MG63 (cell line): ENCODE measurements at regions not wholly inside any gene's neighbourhood (a gene's known extent, or its start where the extent isn't known, plus 50 kb on each side); places are given as distances from the start of the nearest gene placed in this dataset.
A peak's percentile ranks its signal among the peaks of the same experiment; 100 is the strongest.
"Not testable (repeated sequence)": the region's sequence is repeated elsewhere in the genome, so short reads cannot be mapped to it uniquely, and the experiment has no call there.

ENCODE experiments used
- DNase-seq: peaks from one replicate; pipeline ENCODE4 v3.0.0-alpha.2; 2020
- H3K27me3 ChIP-seq: fragments of 250-450 bp; sonication (Bioruptor Pico); 2 replicates; pipeline ENCODE4 v1.5.1; 2020; ENCODE audit warnings: mild to moderate bottlenecking, moderate library complexity
- H3K36me3 ChIP-seq: fragments of 250-450 bp; sonication (Bioruptor Pico); 2 replicates; pipeline ENCODE4 v1.5.1; 2020; ENCODE audit warnings: mild to moderate bottlenecking, moderate library complexity
- H3K4me3 ChIP-seq: fragments of 250-450 bp; sonication (Bioruptor Pico); 2 replicates; pipeline ENCODE4 v1.5.1; 2020; ENCODE audit warnings: mild to moderate bottlenecking, moderate library complexity
- H3K9me3 ChIP-seq: fragments of 250-450 bp; sonication (Bioruptor Pico); 2 replicates; pipeline ENCODE4 v1.5.1; 2020; ENCODE audit warnings: mild to moderate bottlenecking, moderate library complexity

- H3K4me3 ChIP-seq, result no peak overlapping the region
Measured at GRCh38 chr12:23359975-23360701, 589.3 kb downstream of the SOX5 start.

DNA sequence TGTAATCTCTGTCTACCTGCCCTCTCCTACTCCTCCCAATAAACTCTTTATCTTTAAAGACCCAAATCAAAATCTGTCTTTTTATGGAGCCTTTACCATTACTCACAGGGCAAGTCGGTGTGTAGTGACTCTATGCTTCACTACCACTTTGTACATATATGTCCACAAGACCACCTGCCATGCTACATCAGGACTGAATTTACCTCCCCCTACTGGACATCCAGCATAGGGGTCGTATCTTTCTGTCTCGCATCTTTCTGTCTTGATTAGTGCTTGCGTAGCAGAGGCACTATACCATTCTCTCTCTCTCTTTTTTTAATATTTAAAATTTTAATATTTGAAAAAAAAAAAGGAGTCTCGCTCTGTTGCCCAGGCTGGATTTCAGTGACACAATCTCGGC, 587.5 kb downstream of the SOX5 start:
- Histone ChIP-seq H3K36me3 (no peaks in the 10 kb centered on the region), H3K9me3 (no peaks in the 10 kb centered on the region; the same call in 1 of the 2 replicates)
- no peak for DNase-seq

More at GRCh38 chr12:23359975-23360701, 589.3 kb downstream of the SOX5 start:
- no peak for DNase-seq
- no peaks in the 10 kb centered on the region for H3K27me3 ChIP-seq
- no peaks in the 10 kb centered on the region for H3K36me3 ChIP-seq
- no peaks in the 10 kb centered on the region; the same call in 1 of the 2 replicates for H3K9me3 ChIP-seq

GRCh38 chr12:23368590-23368989, 580.9 kb downstream of the SOX5 start:
- DNase-seq, result no peak
- H3K36me3 ChIP-seq, result no peaks in the 10 kb centered on the region
- H3K4me3 ChIP-seq, result no peak overlapping the region
- no peaks in the 10 kb centered on the region for H3K27me3 ChIP-seq
- no peaks in the 10 kb centered on the region; the same call in 1 of the 2 replicates for H3K9me3 ChIP-seq

More for the DNA sequence above, 587.5 kb downstream of the SOX5 start:
- no peak overlapping the region for H3K4me3 ChIP-seq
- no peaks in the 10 kb centered on the region for H3K27me3 ChIP-seq

DNA sequence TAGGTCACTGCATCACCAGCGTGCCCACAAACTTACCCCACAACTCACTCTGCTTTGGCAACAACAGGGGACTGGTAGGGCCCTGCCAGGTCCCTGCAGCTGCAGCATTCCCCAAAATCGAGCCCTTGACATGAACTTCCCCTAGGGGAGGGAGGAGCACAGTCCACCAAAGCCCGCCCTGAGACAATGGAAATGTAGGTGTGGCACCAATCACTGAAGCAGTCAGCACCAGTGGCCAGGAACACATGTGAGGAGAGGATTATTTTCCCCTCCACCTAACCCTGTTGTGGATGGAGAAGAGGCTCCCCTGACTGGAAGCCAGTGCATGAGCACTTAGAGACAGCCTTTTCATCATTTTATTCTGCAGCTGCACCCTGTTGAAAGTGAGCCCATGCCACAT, 573.8 kb downstream of the SOX5 start:
- Histone ChIP-seq H3K36me3 (no peaks in the 10 kb centered on the region), H3K27me3 (no peaks in the 10 kb centered on the region), H3K4me3 (no peak overlapping the region), H3K9me3 (peaks cover 2% of the 10 kb centered on the region; the same call in 1 of the 2 replicates)
- DNase-seq, result no peak

- DNase-seq, result no peak
- H3K36me3 ChIP-seq, result no peaks in the 10 kb centered on the region
- H3K9me3 ChIP-seq, result peaks cover 2% of the 10 kb centered on the region; the same call in 1 of the 2 replicates
- H3K27me3 ChIP-seq, result no peaks in the 10 kb centered on the region
- no peak overlapping the region for H3K4me3 ChIP-seq
Measured at GRCh38 chr12:23376238-23376637, 573.2 kb downstream of the SOX5 start.

GRCh38 chr12:23380419-23381100, 568.9 kb downstream of the SOX5 start:
- H3K27me3 ChIP-seq, result no peaks in the 10 kb centered on the region
- H3K36me3 ChIP-seq, result no peaks in the 10 kb centered on the region
- no peak overlapping the region for H3K4me3 ChIP-seq
- DNase-seq, result no peak
- H3K9me3 ChIP-seq, result peaks cover 2% of the 10 kb centered on the region; the same call in 1 of the 2 replicates

- H3K36me3 ChIP-seq, H3K4me3 ChIP-seq, DNase-seq, H3K9me3 ChIP-seq, H3K27me3 ChIP-seq: not testable (repeated sequence)
Measured at GRCh38 chr12:23388898-23389297, 560.6 kb downstream of the SOX5 start.

DNA sequence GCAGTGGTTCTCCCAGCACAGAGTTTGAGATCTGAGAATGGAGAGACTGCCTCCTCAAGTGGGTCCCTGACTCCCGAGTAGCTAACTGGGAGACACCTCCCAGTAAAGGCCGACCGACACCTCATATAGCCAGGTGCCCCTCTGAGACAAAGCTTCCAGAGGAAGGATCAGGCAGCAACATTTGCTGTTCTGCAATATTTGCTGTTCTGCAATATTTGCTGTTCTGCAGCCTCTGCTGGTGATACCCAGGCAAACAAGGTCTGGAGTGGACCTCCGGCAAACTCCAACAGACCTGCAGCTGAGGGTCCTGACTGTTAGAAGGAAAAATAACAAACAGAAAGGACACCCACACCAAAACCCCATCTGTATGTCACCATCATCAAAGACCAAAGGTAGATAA, 560.2 kb downstream of the SOX5 start:
- not testable (repeated sequence) for DNase-seq

GRCh38 chr12:23399402-23399933, 550.0 kb downstream of the SOX5 start:
- Histone ChIP-seq H3K27me3 (no peaks in the 10 kb centered on the region), H3K36me3 (no peaks in the 10 kb centered on the region), H3K9me3 (no peaks in the 10 kb centered on the region), H3K4me3 (no peak overlapping the region)
- DNase-seq, result no peak

More for the DNA sequence above, 560.2 kb downstream of the SOX5 start:
- not testable (repeated sequence) for H3K4me3 ChIP-seq, H3K36me3 ChIP-seq, H3K27me3 ChIP-seq, H3K9me3 ChIP-seq

DNA sequence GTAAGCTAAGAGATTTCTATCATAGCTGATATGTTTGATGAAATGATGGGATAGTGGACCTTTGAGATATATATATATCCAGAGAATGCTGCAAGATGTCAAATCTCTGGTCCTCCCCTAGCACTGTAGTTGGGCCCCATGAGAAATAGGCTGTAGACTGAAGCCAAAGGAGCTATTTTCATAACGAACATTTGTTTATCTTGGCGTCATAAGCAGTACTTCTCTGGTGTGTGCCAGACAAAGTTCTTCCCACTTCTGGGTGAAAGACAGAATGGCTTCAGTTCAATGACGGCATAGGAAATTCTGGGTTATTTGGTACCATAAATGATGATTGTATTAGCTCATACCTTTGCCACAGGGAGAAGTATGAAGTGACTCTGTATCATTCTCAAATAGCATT, 534.3 kb downstream of the SOX5 start:
- no peaks in the 10 kb centered on the region for H3K27me3 ChIP-seq
- H3K4me3 ChIP-seq, result no peak overlapping the region
- no peak for DNase-seq
- no peaks in the 10 kb centered on the region for H3K9me3 ChIP-seq
- no peaks in the 10 kb centered on the region for H3K36me3 ChIP-seq

DNA sequence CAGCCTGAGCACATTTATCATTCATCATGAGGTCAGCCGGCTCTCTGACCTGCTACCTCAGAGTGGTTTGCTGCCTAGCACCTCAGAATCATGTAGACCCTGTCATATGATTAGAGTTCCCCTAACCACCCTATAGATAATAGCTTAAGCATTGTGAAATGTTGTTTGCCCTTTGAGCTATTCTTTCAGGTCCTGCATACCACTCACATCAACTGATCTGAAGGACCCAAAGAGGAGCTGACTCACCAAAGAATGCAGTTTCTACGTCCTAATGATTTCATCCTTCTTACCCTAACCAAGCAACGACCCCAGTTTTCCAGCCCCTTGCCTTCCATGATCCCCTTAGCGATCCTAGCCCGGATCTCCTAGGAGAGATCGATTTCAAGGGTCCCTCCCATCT, 527.9 kb downstream of the SOX5 start:
- no peaks in the 10 kb centered on the region for H3K27me3 ChIP-seq
- no peaks in the 10 kb centered on the region for H3K36me3 ChIP-seq
- H3K9me3 ChIP-seq, result no peaks in the 10 kb centered on the region
- DNase-seq, result no peak
- H3K4me3 ChIP-seq, result no peak overlapping the region

- Histone ChIP-seq H3K4me3 (no peak overlapping the region), H3K9me3 (no peaks in the 10 kb centered on the region), H3K27me3 (no peaks in the 10 kb centered on the region), H3K36me3 (no peaks in the 10 kb centered on the region)
- no peak for DNase-seq
Measured at GRCh38 chr12:23423097-23423687, 526.3 kb downstream of the SOX5 start.

GRCh38 chr12:23423796-23424195, 525.7 kb downstream of the SOX5 start:
- Histone ChIP-seq H3K9me3 (no peaks in the 10 kb centered on the region), H3K27me3 (no peaks in the 10 kb centered on the region), H3K4me3 (no peak overlapping the region), H3K36me3 (no peaks in the 10 kb centered on the region)
- DNase-seq, result no peak

GRCh38 chr12:23424685-23425084, 524.8 kb downstream of the SOX5 start:
- Histone ChIP-seq H3K36me3 (no peaks in the 10 kb centered on the region), H3K4me3 (no peak overlapping the region), H3K27me3 (no peaks in the 10 kb centered on the region), H3K9me3 (no peaks in the 10 kb centered on the region)
- no peak for DNase-seq

- H3K27me3 ChIP-seq, result no peaks in the 10 kb centered on the region
- H3K9me3 ChIP-seq, result no peaks in the 10 kb centered on the region
- no peak overlapping the region for H3K4me3 ChIP-seq
- DNase-seq, result no peak
- H3K36me3 ChIP-seq, result no peaks in the 10 kb centered on the region
Measured at GRCh38 chr12:23426328-23426727, 523.1 kb downstream of the SOX5 start.

GRCh38 chr12:23428758-23429157, 520.7 kb downstream of the SOX5 start:
- H3K36me3 ChIP-seq, result no peaks in the 10 kb centered on the region
- H3K27me3 ChIP-seq, result no peaks in the 10 kb centered on the region
- DNase-seq, result no peak
- no peaks in the 10 kb centered on the region for H3K9me3 ChIP-seq
- H3K4me3 ChIP-seq, result no peak overlapping the region

DNA sequence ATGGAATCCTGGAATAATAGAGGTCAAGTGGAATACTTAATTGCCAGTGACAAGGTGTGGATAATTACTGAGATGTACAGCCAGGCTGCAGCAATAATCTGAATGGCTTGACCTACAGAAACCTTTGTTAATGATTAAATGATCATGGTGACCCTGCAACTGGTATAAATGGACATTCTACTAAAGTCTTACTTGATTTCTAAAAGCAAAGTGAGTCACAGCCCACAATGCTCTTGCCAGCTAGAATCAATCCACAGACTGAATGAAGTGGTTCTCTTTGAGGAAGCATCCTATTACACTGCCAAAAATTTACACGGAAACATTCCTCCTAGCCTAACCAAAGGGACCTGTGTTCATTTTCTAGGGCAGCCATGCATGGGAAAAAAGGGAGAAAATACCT, 518.5 kb downstream of the SOX5 start:
- DNase-seq, result peak; percentile 6
- Histone ChIP-seq H3K9me3 (no peaks in the 10 kb centered on the region), H3K36me3 (no peaks in the 10 kb centered on the region), H3K4me3 (no peak overlapping the region), H3K27me3 (no peaks in the 10 kb centered on the region)
